CD4-positive, alpha-beta memory T cell (primary cell): ENCODE measurements at regions not wholly inside any gene's neighbourhood (a gene's known extent, or its start where the extent isn't known, plus 50 kb on each side); places are given as distances from the start of the nearest gene placed in this dataset.

Source experiments
- CTCF ChIA-PET: fragments of 350-600 bp; sonication (Branson Sonifier 250); formaldehyde crosslinking; loops from one replicate; lab custom pipeline; 2021; ENCODE audit warnings: inconsistent platforms; ENCODE audit not compliant: partially characterized antibody; lab: Charles Lee
- POLR2A ChIA-PET: fragments of 350-600 bp; sonication (Branson Sonifier 250); formaldehyde crosslinking; loops from one replicate; lab custom pipeline; 2021; ENCODE audit not compliant: partially characterized antibody; lab: Charles Lee
- DNase-seq, 5 donors: peaks; one replicate each; pipeline versions ENCODE4 v3.0.0 to v3.0.0-alpha.2; 2020 to 2022; ENCODE audit warnings: mixed read lengths in 1 of 5
- H3K27ac ChIP-seq: one replicate; pipeline ENCODE4 v1.7.0; 2013; ENCODE audit warnings: low read depth, low read length
- H3K27me3 ChIP-seq: 2 replicates; pipeline ENCODE4 v1.7.0; 2013; ENCODE audit warnings: mild to moderate bottlenecking, low read length, moderate library complexity; ENCODE audit not compliant: insufficient read depth
- H3K36me3 ChIP-seq: 2 replicates; pipeline ENCODE4 v1.7.0; 2013; ENCODE audit warnings: mild to moderate bottlenecking, low read length, moderate library complexity; ENCODE audit not compliant: insufficient read depth
- H3K4me1 ChIP-seq: 2 replicates; pipeline ENCODE4 v1.7.0; 2013; ENCODE audit warnings: mild to moderate bottlenecking, low read length, moderate library complexity; ENCODE audit not compliant: insufficient read depth
- H3K4me3 ChIP-seq, 2 donors: one replicate each; pipeline ENCODE4 v1.7.0; 2013; ENCODE audit warnings: low read length in 2 of 2, mild to moderate bottlenecking in 1 of 2
- H3K9me3 ChIP-seq, 2 donors: one replicate each; pipeline ENCODE4 v1.7.0; 2013; ENCODE audit warnings: low read length in 2 of 2, control low read depth in 1 of 2; ENCODE audit not compliant: control insufficient read depth in 1 of 2
- H3K27ac Mint-ChIP-seq, 7 donors: one replicate each; pipeline ENCODE4 v1.8.0; 2020 to 2021; ENCODE audit warnings: mixed read lengths in 7 of 7, mild to moderate bottlenecking in 6 of 7, inconsistent platforms in 3 of 7, moderate library complexity in 3 of 7
- H3K27me3 Mint-ChIP-seq, 2 donors: one replicate each; pipeline ENCODE4 v1.8.0; 2020 to 2021; ENCODE audit warnings: mixed read lengths in 2 of 2
- H3K36me3 Mint-ChIP-seq, 2 donors: one replicate each; pipeline ENCODE4 v1.8.0; 2020 to 2021; ENCODE audit warnings: mixed read lengths in 2 of 2, inconsistent platforms in 1 of 2, mild to moderate bottlenecking in 1 of 2
- H3K4me1 Mint-ChIP-seq, 4 donors: one replicate each; pipeline ENCODE4 v1.8.0; 2020 to 2021; ENCODE audit warnings: mixed read lengths in 4 of 4, mild to moderate bottlenecking in 1 of 4
- H3K4me3 Mint-ChIP-seq, 8 donors: one replicate each; pipeline ENCODE4 v1.8.0; 2020 to 2021; ENCODE audit warnings: mixed read lengths in 8 of 8, mild to moderate bottlenecking in 7 of 8, moderate library complexity in 6 of 8, inconsistent platforms in 3 of 8
- H3K9me3 Mint-ChIP-seq, 8 donors: one replicate each; pipeline ENCODE4 v1.8.0; 2020 to 2021; ENCODE audit warnings: mixed read lengths in 8 of 8, mild to moderate bottlenecking in 5 of 8, inconsistent platforms in 3 of 8, moderate library complexity in 1 of 8
- intact Hi-C: fragments of 100-400 bp; cut with micrococcal nuclease; formaldehyde crosslinking; loops from one replicate; pipeline ENCODE4 v1.15.1; 2023

DNA sequence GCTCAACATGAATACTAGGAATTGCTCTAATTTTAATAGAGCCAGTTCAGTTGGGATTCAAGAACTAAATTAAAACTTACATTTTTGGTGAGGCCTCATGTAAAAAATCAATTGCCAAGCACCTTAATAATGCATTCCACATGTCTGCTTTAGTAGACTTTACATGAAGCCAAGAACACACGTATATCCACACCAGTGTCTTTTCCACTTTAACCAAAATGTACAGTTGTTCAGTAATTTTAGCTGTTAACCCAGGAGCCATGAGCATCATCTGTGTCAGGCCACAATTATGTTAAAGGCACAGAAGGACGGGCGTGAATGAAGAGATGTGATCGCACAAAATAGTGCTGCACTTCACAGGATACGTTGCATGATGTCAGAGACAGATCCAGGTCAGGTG lies 136.7 kb downstream of the TLR5 start:
- ChIA-PET CTCF (no interaction called here), POLR2A (no interaction called here)
- H3K4me1 ChIP-seq: no peaks in the 10 kb centered on the region
- no peak overlapping the region for H3K27ac Mint-ChIP-seq
- no peaks in the 10 kb centered on the region for H3K9me3 Mint-ChIP-seq
- no peaks in the 10 kb centered on the region for H3K27me3 ChIP-seq
- H3K9me3 ChIP-seq: no peaks in the 10 kb centered on the region
- H3K4me3 ChIP-seq: no peak overlapping the region
- no peaks in the 10 kb centered on the region for H3K36me3 ChIP-seq
- H3K4me1 Mint-ChIP-seq: no peaks in the 10 kb centered on the region
- intact Hi-C loops: no loop called here
- H3K4me3 Mint-ChIP-seq: no peak overlapping the region
- peaks cover 23 to 46% of the 10 kb centered on the region in 2 donors for H3K36me3 Mint-ChIP-seq
- DNase-seq: no peak
- H3K27me3 Mint-ChIP-seq: peaks cover 4 to 6% of the 10 kb centered on the region in 2 donors
- H3K27ac ChIP-seq: no peak overlapping the region

DNA sequence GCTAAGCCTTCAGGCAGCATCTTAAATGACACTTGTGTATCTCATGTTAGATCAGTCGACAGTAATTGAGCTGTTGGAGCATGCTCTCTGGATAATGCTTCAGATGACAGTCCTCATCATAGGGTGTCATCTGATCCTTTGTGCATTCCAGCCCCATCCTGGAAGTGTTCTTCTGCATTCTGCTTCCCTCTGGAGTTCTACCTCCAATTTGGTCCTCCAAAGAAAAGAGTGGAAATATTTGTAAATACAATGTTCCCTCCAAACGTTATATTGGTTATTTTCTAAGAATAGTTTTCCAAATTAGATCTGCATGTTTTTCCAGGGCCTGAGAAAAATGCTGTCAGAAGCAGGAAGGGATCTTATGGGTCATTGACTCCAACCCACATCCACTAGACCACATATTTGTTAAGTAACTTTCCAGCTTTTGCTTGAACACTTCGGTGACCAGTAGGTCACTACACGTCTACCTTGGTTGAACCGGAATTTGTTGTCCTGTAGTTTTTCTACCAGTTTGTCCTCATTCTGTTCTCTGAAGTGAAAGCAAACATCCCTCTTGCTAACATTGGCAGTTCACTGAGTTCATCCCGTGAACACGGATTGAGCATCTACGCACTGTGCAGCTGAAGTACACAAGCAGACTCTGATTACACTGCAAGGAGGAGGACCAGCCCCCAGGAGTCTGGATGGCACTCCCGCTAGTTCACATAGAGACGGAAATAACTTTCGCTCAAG lies 136.0 kb downstream of the TLR5 start:
- no peaks in the 10 kb centered on the region for H3K9me3 Mint-ChIP-seq
- no peak overlapping the region for H3K4me3 Mint-ChIP-seq
- no peaks in the 10 kb centered on the region for H3K27me3 ChIP-seq
- H3K27me3 Mint-ChIP-seq: peaks cover 6% of the 10 kb centered on the region in 2 donors
- DNase-seq: no peak
- no peaks in the 10 kb centered on the region for H3K36me3 ChIP-seq
- H3K4me1 Mint-ChIP-seq: no peaks in the 10 kb centered on the region
- H3K4me1 ChIP-seq: no peaks in the 10 kb centered on the region
- ChIA-PET POLR2A (no interaction called here), CTCF (no interaction called here)
- no peak overlapping the region for H3K27ac ChIP-seq
- intact Hi-C loops: no loop called here
- H3K4me3 ChIP-seq: no peak overlapping the region
- H3K36me3 Mint-ChIP-seq: peaks cover 21 to 43% of the 10 kb centered on the region in 2 donors
- peak overlapping the region in 1 of 7 donors; percentile 39 for H3K27ac Mint-ChIP-seq
- no peaks in the 10 kb centered on the region for H3K9me3 ChIP-seq

DNA sequence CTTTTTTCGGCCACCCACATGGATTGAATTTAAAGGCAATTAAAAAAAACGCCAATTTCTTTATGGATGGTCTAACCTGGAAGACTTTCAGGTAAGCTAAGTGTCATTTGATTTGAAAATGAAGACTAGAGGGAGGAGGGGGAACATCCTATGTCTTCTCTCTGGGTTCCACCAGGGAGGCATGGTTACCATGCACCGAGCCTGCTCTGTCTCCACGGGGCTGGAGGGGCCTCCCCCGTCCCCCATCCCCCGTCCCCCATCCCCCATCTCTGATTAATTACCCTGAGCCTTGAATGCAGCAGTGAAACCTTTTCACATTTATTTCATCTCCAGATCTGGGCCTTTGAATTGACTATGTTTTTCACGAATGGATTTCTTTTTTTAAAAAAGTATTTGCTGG lies 135.1 kb downstream of the TLR5 start:
- POLR2A ChIA-PET: no interaction called here

GRCh38 chr1:223008808-223009207 lies 134.2 kb downstream of the TLR5 start:
- Histone ChIP-seq H3K4me3 (no peak overlapping the region), H3K27ac (no peak overlapping the region), H3K4me1 (no peaks in the 10 kb centered on the region), H3K36me3 (no peaks in the 10 kb centered on the region), H3K9me3 (no peaks in the 10 kb centered on the region), H3K27me3 (no peaks in the 10 kb centered on the region)
- intact Hi-C loops: no loop called here
- Mint-ChIP-seq H3K36me3 (peaks cover 7 to 26% of the 10 kb centered on the region in 2 donors), H3K27me3 (peaks cover 7 to 9% of the 10 kb centered on the region in 2 donors), H3K27ac (no peak overlapping the region), H3K9me3 (no peaks in the 10 kb centered on the region), H3K4me1 (no peaks in the 10 kb centered on the region), H3K4me3 (no peak overlapping the region)
- CTCF ChIA-PET: no interaction called here
- DNase-seq: no peak
- POLR2A ChIA-PET: no interaction called here

More for the DNA sequence above, 135.1 kb downstream of the TLR5 start:
- no peak for DNase-seq
- no peak overlapping the region for H3K27ac Mint-ChIP-seq
- H3K4me3 Mint-ChIP-seq: no peak overlapping the region
- no peaks in the 10 kb centered on the region for H3K36me3 ChIP-seq
- no peaks in the 10 kb centered on the region for H3K4me1 Mint-ChIP-seq
- H3K36me3 Mint-ChIP-seq: peaks cover 14 to 35% of the 10 kb centered on the region in 2 donors
- H3K27ac ChIP-seq: no peak overlapping the region
- no peaks in the 10 kb centered on the region for H3K9me3 ChIP-seq
- no peak overlapping the region for H3K4me3 ChIP-seq
- no peaks in the 10 kb centered on the region for H3K9me3 Mint-ChIP-seq
- intact Hi-C loops: no loop called here
- H3K27me3 ChIP-seq: no peaks in the 10 kb centered on the region
- peaks cover 6 to 7% of the 10 kb centered on the region in 2 donors for H3K27me3 Mint-ChIP-seq
- H3K4me1 ChIP-seq: no peaks in the 10 kb centered on the region
- CTCF ChIA-PET: no interaction called here

DNA sequence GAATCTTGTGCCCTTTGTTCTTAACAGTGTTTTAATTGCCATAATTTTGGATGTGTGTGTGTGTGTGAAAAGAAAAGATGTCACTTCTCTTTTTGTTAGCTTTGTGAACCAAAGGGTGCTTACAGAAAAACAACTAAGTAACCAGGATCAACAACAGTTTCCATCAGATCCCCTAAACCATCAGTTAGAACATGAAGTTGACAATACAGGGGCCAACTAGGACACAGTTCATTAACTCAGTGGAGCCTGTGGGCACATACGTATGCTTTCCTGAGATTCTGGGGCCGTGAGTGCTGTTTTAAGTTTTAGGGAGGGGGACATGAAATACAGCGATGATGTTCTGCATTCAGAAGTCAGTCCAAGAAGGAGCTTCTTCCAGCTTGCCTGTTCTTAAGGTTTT lies 133.6 kb downstream of the TLR5 start:
- Histone ChIP-seq H3K27ac (no peak overlapping the region), H3K4me3 (no peak overlapping the region), H3K27me3 (no peaks in the 10 kb centered on the region), H3K36me3 (no peaks in the 10 kb centered on the region), H3K9me3 (no peaks in the 10 kb centered on the region), H3K4me1 (no peaks in the 10 kb centered on the region)
- intact Hi-C loops: no loop called here
- DNase-seq: no peak
- Mint-ChIP-seq H3K36me3 (peaks cover 5 to 22% of the 10 kb centered on the region in 2 donors), H3K9me3 (no peaks in the 10 kb centered on the region), H3K27ac (no peak overlapping the region), H3K4me3 (peak overlapping the region in 1 of 8 donors; percentile 4), H3K27me3 (peaks cover 9 to 10% of the 10 kb centered on the region in 2 donors), H3K4me1 (no peaks in the 10 kb centered on the region)
- CTCF ChIA-PET: no interaction called here
- POLR2A ChIA-PET: no interaction called here

GRCh38 chr1:223010582-223011504 lies 132.2 kb downstream of the TLR5 start:
- DNase-seq: no peak
- Histone ChIP-seq H3K27me3 (no peaks in the 10 kb centered on the region), H3K36me3 (no peaks in the 10 kb centered on the region), H3K4me1 (no peaks in the 10 kb centered on the region), H3K27ac (no peak overlapping the region), H3K9me3 (no peaks in the 10 kb centered on the region), H3K4me3 (no peak overlapping the region)
- POLR2A ChIA-PET: no interaction called here
- Mint-ChIP-seq H3K27ac (no peak overlapping the region), H3K9me3 (no peaks in the 10 kb centered on the region), H3K36me3 (peaks cover 0 to 9% of the 10 kb centered on the region in 2 donors), H3K4me3 (no peak overlapping the region), H3K4me1 (no peaks in the 10 kb centered on the region), H3K27me3 (peaks cover 9 to 13% of the 10 kb centered on the region in 2 donors)
- intact Hi-C loops: no loop called here
- CTCF ChIA-PET: no interaction called here

- Histone ChIP-seq H3K4me3 (no peak overlapping the region), H3K9me3 (no peaks in the 10 kb centered on the region), H3K36me3 (no peaks in the 10 kb centered on the region), H3K27me3 (no peaks in the 10 kb centered on the region), H3K27ac (no peak overlapping the region), H3K4me1 (no peaks in the 10 kb centered on the region)
- Mint-ChIP-seq H3K4me1 (no peaks in the 10 kb centered on the region), H3K36me3 (peaks cover 0 to 5% of the 10 kb centered on the region in 2 donors), H3K9me3 (no peaks in the 10 kb centered on the region), H3K4me3 (no peak overlapping the region), H3K27ac (no peak overlapping the region), H3K27me3 (peaks cover 9 to 13% of the 10 kb centered on the region in 2 donors)
- ChIA-PET CTCF (no interaction called here), POLR2A (no interaction called here)
- intact Hi-C loops: no loop called here
- no peak for DNase-seq
Observed at GRCh38 chr1:223011505-223011856, 131.6 kb downstream of the TLR5 start.
